Gastrocnemius medialis (tissue), 4 donors: ENCODE measurements at regions not wholly inside any gene's neighbourhood (a gene's known extent, or its start where the extent isn't known, plus 50 kb on each side); places are given as distances from the start of the nearest gene placed in this dataset.

Experiments used
- ATAC-seq, 2 donors: fragments of 150-250 bp; one replicate each; pipeline ENCODE4 v1.9.1; 2016
- DNase-seq, 2 donors: peaks; one replicate each; pipeline ENCODE4 v3.0.0-alpha.2; 2019
- H3K27ac ChIP-seq, 4 donors: fragments of 200-600 bp; sonication (generic); 1 replicate in 1 of 4; 2 replicates in 3 of 4; pipeline ENCODE4 v1.5.1; 2016 to 2018; ENCODE audit warnings: mild to moderate bottlenecking in 2 of 4, moderate library complexity in 1 of 4
- H3K27me3 ChIP-seq, 3 donors: fragments of 200-600 bp; sonication (generic) in 2 of 3; 1 replicate in 1 of 3; 2 replicates in 2 of 3; pipeline versions ENCODE4 v1.5.1 to v1.6.0; 2016 to 2019; ENCODE audit warnings: mild to moderate bottlenecking in 1 of 3, moderate library complexity in 1 of 3
- H3K36me3 ChIP-seq, 2 donors: fragments of 200-600 bp; sonication (generic) in 1 of 2; one replicate each; pipeline ENCODE4 v1.5.1; 2017 to 2018
- H3K4me1 ChIP-seq, 2 donors: fragments of 200-600 bp; sonication (generic) in 1 of 2; one replicate each; pipeline ENCODE4 v1.5.1; 2016 to 2017; ENCODE audit warnings: mild to moderate bottlenecking in 2 of 2
- H3K4me3 ChIP-seq, 4 donors: fragments of 200-600 bp; sonication (generic) in 3 of 4; 1 replicate in 1 of 4; 2 replicates in 3 of 4; pipeline ENCODE4 v1.5.1; 2016 to 2019; ENCODE audit warnings: mild to moderate bottlenecking in 2 of 4
- H3K9me3 ChIP-seq, 3 donors: fragments of 200-600 bp; sonication (generic) in 2 of 3; 1 replicate in 1 of 3; 2 replicates in 2 of 3; pipeline ENCODE4 v1.5.1; 2016 to 2019
- POLR2A ChIP-seq, 2 donors: fragments of 450-650 bp; IDR thresholded peaks; one replicate each; pipeline ENCODE4 v1.6.1; 2017; ENCODE audit warnings: antibody characterized with exemption in 2 of 2, mild to moderate bottlenecking in 2 of 2, moderate library complexity in 2 of 2
- in situ Hi-C, 4 donors: fragments of 200-750 bp; cut with MboI; loops; one replicate each; pipeline versions ENCODE4 v1.15.0 to v1.8.0; 2017; ENCODE audit warnings: low sequenced_read_pairs in 4 of 4
- intact Hi-C: fragments of 100-400 bp; cut with DNase I; formaldehyde crosslinking; loops from one replicate; pipeline ENCODE4 v1.15.1; 2023; ENCODE audit warnings: low total_unique reads
- TF ChIP-seq, protein P1 (sequence below), 5 experiments: fragments of 450-650 bp in 3 of 5; fragments of 200-600 bp in 2 of 5; sonication (generic) in 2 of 5; IDR thresholded peaks in 4 of 5; conservative IDR thresholded peaks in 1 of 5; 1 replicate in 4 of 5; 2 replicates in 1 of 5; pipeline ENCODE4 v1.5.1; 2016 to 2019; ENCODE audit warnings: antibody characterized with exemption in 5 of 5, mild to moderate bottlenecking in 3 of 5, moderate library complexity in 3 of 5

DNA sequence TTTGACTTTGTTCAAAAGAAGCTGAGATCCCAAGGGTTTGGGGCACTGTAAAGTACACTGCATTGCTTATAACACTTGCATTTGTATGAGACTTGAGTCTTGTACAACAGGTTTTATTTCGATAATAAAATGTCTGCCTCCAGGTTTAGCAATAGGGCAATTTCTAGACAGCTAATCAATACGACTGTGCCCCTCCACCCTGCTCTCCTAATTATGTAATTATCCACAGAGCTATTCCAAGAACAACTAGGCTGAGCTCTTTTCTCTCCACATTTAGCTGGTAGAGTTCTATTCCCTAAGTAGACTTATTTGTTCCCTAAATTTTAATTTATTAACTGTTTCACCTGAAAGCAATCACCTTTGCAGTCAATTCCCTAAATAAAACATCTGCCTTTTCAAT lies 52.9 kb upstream of the LINC00305 start:
- DNase-seq (no peak), ATAC-seq (no peak)
- no peaks in the 10 kb centered on the region for H3K36me3 ChIP-seq
- H3K27me3 ChIP-seq, result no peaks in the 10 kb centered on the region
- no peaks in the 10 kb centered on the region for H3K9me3 ChIP-seq
- TF ChIP-seq, protein P1, sequence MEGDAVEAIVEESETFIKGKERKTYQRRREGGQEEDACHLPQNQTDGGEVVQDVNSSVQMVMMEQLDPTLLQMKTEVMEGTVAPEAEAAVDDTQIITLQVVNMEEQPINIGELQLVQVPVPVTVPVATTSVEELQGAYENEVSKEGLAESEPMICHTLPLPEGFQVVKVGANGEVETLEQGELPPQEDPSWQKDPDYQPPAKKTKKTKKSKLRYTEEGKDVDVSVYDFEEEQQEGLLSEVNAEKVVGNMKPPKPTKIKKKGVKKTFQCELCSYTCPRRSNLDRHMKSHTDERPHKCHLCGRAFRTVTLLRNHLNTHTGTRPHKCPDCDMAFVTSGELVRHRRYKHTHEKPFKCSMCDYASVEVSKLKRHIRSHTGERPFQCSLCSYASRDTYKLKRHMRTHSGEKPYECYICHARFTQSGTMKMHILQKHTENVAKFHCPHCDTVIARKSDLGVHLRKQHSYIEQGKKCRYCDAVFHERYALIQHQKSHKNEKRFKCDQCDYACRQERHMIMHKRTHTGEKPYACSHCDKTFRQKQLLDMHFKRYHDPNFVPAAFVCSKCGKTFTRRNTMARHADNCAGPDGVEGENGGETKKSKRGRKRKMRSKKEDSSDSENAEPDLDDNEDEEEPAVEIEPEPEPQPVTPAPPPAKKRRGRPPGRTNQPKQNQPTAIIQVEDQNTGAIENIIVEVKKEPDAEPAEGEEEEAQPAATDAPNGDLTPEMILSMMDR (IDR thresholded peaks at IDR 0.05 in 4 of 5, conservative IDR thresholded peaks at IDR 0.05 in 1 of 5), result no peak
- TF ChIP-seq POLR2A (IDR thresholded peaks at IDR 0.05), result no peak
- H3K27ac ChIP-seq, result no peak overlapping the region
- no peaks in the 10 kb centered on the region for H3K4me1 ChIP-seq
- in situ Hi-C loops, result no loop called here
- no peak overlapping the region for H3K4me3 ChIP-seq
- intact Hi-C loops, result no loop called here

DNA sequence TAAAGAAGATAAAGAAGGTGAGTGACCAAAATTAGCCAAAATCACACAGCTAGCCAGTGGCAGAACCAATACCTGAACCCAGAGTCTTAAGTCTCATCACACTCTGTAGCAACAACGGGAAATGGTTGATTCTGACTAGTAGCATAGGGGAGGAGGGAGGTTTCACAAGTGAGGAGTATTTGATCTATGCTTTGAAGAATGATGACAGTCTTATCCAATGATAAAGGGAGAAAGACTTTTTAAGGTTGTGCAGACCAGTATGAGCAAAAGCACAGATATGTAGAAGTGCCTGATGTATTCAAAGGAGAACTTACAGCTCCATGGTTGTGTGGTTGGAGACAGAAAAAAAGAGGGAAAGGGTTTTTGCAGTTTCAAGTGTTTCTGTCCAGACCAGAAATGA lies 50.7 kb upstream of the LINC00305 start:
- Histone ChIP-seq H3K9me3 (no peaks in the 10 kb centered on the region), H3K36me3 (no peaks in the 10 kb centered on the region), H3K4me1 (no peaks in the 10 kb centered on the region), H3K4me3 (no peak overlapping the region), H3K27me3 (no peaks in the 10 kb centered on the region), H3K27ac (no peak overlapping the region)
- DNase-seq, result no peak
- ATAC-seq, result no peak
- no peak for TF ChIP-seq POLR2A (IDR thresholded peaks at IDR 0.05)
- TF ChIP-seq, protein P1 (IDR thresholded peaks at IDR 0.05 in 4 of 5, conservative IDR thresholded peaks at IDR 0.05 in 1 of 5), result no peak
- in situ Hi-C loops, result no loop called here
- intact Hi-C loops, result no loop called here
